Adrenal gland (tissue), 9 donors: ENCODE measurements at regions not wholly inside any gene's neighbourhood (a gene's known extent, or its start where the extent isn't known, plus 50 kb on each side); places are given as distances from the start of the nearest gene placed in this dataset.

Experiments used
- DNase-seq, 7 donors: peaks; one replicate each; pipeline ENCODE4 v3.0.0-alpha.2; 2019 to 2020
- H3K27ac ChIP-seq, 5 donors: fragments of 200-600 bp; sonication (generic) in 4 of 5; 1 replicate in 3 of 5; 2 replicates in 2 of 5; pipeline versions ENCODE4 v1.5.1 to v1.8.0; 2016 to 2020; ENCODE audit warnings: mild to moderate bottlenecking in 1 of 5
- H3K27me3 ChIP-seq: fragments of 200-600 bp; 2 replicates; pipeline ENCODE4 v1.8.0; 2021
- H3K36me3 ChIP-seq, 2 donors: fragments of 200-600 bp; replicated peaks in 1 of 2; 1 replicate in 1 of 2; 2 replicates in 1 of 2; pipeline versions ENCODE4 v1.5.1 to v1.8.0; 2018 to 2022
- H3K4me1 ChIP-seq, 2 donors: fragments of 200-600 bp; replicated peaks in 1 of 2; 1 replicate in 1 of 2; 2 replicates in 1 of 2; pipeline versions ENCODE4 v1.5.1 to v1.8.0; 2018 to 2021
- H3K4me3 ChIP-seq, 4 donors: fragments of 200-600 bp; sonication (generic) in 3 of 4; one replicate each; pipeline ENCODE4 v1.5.1; 2016 to 2018
- H3K9me3 ChIP-seq, 3 donors: fragments of 200-600 bp; sonication (generic) in 1 of 3; replicated peaks in 1 of 3; 1 replicate in 2 of 3; 2 replicates in 1 of 3; pipeline versions ENCODE4 v1.5.1 to v1.8.0; 2016 to 2021
- CTCF ChIP-seq, 6 experiments: fragments of 450-650 bp in 4 of 6; fragments of 200-600 bp in 2 of 6; sonication (generic) in 1 of 6; IDR thresholded peaks; 1 replicate in 5 of 6; 2 replicates in 1 of 6; pipeline versions ENCODE4 v1.5.1 to v1.8.0; 2016 to 2021; ENCODE audit warnings: antibody characterized with exemption in 6 of 6, mild to moderate bottlenecking in 2 of 6, moderate library complexity in 1 of 6
- POLR2A ChIP-seq, 2 donors: fragments of 450-650 bp; IDR thresholded peaks; one replicate each; pipeline ENCODE4 v1.6.1; 2017; ENCODE audit warnings: antibody characterized with exemption in 2 of 2, mild to moderate bottlenecking in 2 of 2, moderate library complexity in 1 of 2
- WGBS, 4 donors: extraction: QIAGEN DNeasy Blood & Tissue Kit in 2 of 4; methylation state at CpG; one replicate each; pipeline versions ENCODE4 v1.1.5 to v1.1.7; 2013 to 2017; 5-methylcytosine and 5-hydroxymethylcytosine counted together
- intact Hi-C, 2 donors: fragments of 100-400 bp; cut with DNase I; formaldehyde crosslinking; loops; one replicate each; pipeline versions ENCODE4 v1.14.1 to v1.15.0; 2022 to 2023
- donor health status: healthy with polysubstance abuse.
- donor health status: Bipolar disorder and iron deficiency.
- donor health status: DM: yes; HTN: yes; CAD: no.
- donor health status: DM: no; HTN: no; CAD: no.
- donor health status: DM: no; HTN: no; CAD: no.

DNA sequence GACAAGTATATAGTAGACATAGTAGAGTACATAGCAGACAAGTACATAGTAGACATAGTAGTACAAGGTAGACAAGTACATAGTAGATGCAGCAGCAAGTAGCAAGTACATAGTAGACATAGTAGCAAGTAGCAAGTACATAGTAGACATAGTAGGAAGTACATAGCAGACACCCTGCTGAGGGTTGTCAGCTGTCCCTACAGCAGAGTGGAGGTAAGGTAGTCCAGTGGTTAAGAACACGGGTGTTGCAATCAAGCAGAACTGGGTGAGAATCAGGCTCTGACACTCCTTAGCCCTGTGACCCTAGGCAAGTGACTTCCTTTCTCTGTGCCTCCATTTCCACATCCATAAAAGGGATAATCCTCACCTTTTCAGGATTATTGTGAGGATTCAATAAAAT, 94.7 kb downstream of the NOG start:
- Histone ChIP-seq H3K9me3 (no peaks in the 10 kb centered on the region), H3K36me3 (no peaks in the 10 kb centered on the region), H3K4me1 (no peaks in the 10 kb centered on the region), H3K4me3 (no peak overlapping the region), H3K27me3 (peaks cover 1% of the 10 kb centered on the region), H3K27ac (no peak overlapping the region)
- TF ChIP-seq POLR2A (IDR thresholded peaks at IDR 0.05) (no peak), CTCF (IDR thresholded peaks at IDR 0.05) (no peak)
- WGBS, 4 donors = 47 to 80% (median 72%) methylated on average over 1 of the region's 1 CpG
- no peak for DNase-seq
- intact Hi-C loops = no loop called here

DNA sequence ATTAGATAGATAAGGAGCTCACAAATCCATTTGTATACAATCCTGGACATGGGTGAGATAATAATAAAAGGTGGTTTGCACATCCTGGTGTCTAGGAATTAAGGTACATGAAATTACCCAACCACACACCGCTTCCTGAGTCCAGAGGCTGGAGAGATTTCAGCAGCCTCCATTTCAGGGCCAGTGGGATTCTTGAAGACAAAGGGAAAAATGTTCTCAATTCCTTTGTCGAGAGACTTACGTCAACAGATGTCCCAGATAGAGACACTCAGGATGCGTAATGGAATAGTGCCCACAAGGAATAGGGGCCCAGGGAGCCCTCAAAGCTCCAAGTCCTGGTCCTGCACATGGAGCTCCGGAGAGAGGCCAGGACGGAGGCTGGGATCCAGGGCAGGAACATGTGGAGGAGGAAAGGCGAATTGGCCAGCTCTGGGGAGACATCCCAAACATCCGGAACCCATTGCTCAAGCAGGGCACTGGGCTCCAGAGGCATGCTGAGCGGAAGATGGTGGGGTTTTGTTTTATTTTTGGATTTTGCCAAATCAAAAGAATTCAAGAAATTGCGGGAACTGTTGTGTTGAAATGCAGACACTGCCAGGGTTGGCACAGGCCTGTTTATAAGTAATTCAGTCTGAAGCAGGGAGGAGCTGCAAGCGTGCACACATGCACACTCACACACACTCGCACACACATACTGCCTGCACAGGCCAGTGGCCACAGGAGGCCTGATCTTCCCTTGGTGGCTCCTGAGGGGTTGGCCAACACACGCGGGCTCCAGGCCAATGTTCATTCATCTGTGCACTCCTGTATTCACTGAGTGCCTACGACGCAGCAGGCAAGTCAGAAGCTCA, 97.2 kb downstream of the NOG start:
- Histone ChIP-seq H3K4me3 (no peak overlapping the region), H3K36me3 (no peaks in the 10 kb centered on the region), H3K27me3 (no peaks in the 10 kb centered on the region), H3K4me1 (no peaks in the 10 kb centered on the region), H3K9me3 (no peaks in the 10 kb centered on the region), H3K27ac (no peak overlapping the region)
- TF ChIP-seq POLR2A (IDR thresholded peaks at IDR 0.05) (no peak), CTCF (IDR thresholded peaks at IDR 0.05) (no peak)
- WGBS, 4 donors = 81 to 91% (median 88%) methylated on average over 13 to 16 of the region's 16 CpGs
- no peak for DNase-seq
- intact Hi-C loops = no loop called here

DNA sequence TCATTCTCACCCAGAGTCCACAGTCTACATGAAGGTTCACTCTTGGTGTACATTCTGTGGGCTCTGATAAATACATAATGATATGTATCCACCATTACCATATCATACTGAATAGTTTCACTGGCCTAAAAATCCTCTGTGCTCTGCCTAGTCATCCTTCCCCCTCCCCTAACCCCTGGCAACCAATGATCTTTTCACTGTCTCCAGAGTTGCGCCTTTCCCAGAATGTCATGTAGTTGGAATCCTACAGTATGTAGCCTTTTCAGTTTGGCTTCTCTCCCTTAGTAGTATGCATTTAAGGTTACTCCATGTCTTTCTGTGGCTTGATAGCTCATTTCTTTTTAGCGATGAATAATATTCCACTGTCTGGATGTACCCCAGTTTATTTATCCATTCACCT, 101.3 kb downstream of the NOG start:
- H3K27ac ChIP-seq = no peak overlapping the region
- H3K9me3 ChIP-seq = no peaks in the 10 kb centered on the region
- H3K36me3 ChIP-seq = no peaks in the 10 kb centered on the region
- intact Hi-C loops = no loop called here
- WGBS, 4 donors = 89 to 96% (median 89%) methylated on average over 2 of the region's 2 CpGs
- H3K4me3 ChIP-seq = no peak overlapping the region
- no peak for DNase-seq
- no peaks in the 10 kb centered on the region for H3K27me3 ChIP-seq
- peaks cover 0 to 8% of the 10 kb centered on the region in 2 donors for H3K4me1 ChIP-seq
- TF ChIP-seq POLR2A (IDR thresholded peaks at IDR 0.05) = no peak
- no peak for TF ChIP-seq CTCF (IDR thresholded peaks at IDR 0.05)

- no peaks in the 10 kb centered on the region for H3K27me3 ChIP-seq
- intact Hi-C loops = no loop called here
- H3K27ac ChIP-seq = no peak overlapping the region
- no peaks in the 10 kb centered on the region for H3K36me3 ChIP-seq
- 68 to 76% (median 74%) methylated on average over 4 of the region's 4 CpGs for WGBS, 4 donors
- peaks cover 0 to 9% of the 10 kb centered on the region in 2 donors for H3K4me1 ChIP-seq
- H3K4me3 ChIP-seq = no peak overlapping the region
- DNase-seq = no peak
- H3K9me3 ChIP-seq = no peaks in the 10 kb centered on the region
- TF ChIP-seq POLR2A (IDR thresholded peaks at IDR 0.05) = no peak
- TF ChIP-seq CTCF (IDR thresholded peaks at IDR 0.05) = no peak
Observed at GRCh38 chr17:56697190-56697589, 103.7 kb downstream of the NOG start.
